Peyer's patch (tissue), 4 donors: ENCODE measurements at regions not wholly inside any gene's neighbourhood (a gene's known extent, or its start where the extent isn't known, plus 50 kb on each side); places are given as distances from the start of the nearest gene placed in this dataset.

Experiments used
- POLR2A ChIP-seq, 2 donors: fragments of 450-650 bp; IDR thresholded peaks; one replicate each; pipeline ENCODE4 v1.5.1; 2017; ENCODE audit warnings: antibody characterized with exemption in 2 of 2, mild to moderate bottlenecking in 2 of 2, moderate library complexity in 2 of 2
- TF ChIP-seq, protein P1 (sequence below), 6 experiments: fragments of 450-650 bp in 4 of 6; fragments of 200-600 bp in 2 of 6; sonication (generic) in 1 of 6; IDR thresholded peaks; one replicate each; pipeline ENCODE4 v1.5.1; 2017 to 2019; ENCODE audit warnings: antibody characterized with exemption in 6 of 6, mild to moderate bottlenecking in 3 of 6, moderate library complexity in 1 of 6

DNA sequence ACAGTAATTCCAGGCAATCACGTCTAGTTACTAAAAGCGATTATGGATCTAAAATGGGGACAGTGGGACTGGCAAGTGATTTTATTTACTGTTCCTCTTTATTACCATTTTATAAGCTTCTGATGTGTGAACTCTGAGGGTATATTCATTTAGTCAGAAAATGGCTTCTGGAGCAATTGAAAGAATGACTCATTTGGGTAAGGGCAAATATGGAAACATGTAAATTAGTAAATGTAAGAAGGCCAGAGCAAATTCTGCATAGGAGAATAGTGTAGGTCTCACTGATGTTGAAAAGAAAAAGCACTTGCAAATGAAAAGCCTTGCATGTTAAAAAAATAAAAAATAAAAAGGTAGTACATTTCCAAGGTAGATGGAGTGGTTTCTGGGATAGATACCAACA is 262.2 kb downstream of the KLF5 start:
- TF ChIP-seq, protein P1, sequence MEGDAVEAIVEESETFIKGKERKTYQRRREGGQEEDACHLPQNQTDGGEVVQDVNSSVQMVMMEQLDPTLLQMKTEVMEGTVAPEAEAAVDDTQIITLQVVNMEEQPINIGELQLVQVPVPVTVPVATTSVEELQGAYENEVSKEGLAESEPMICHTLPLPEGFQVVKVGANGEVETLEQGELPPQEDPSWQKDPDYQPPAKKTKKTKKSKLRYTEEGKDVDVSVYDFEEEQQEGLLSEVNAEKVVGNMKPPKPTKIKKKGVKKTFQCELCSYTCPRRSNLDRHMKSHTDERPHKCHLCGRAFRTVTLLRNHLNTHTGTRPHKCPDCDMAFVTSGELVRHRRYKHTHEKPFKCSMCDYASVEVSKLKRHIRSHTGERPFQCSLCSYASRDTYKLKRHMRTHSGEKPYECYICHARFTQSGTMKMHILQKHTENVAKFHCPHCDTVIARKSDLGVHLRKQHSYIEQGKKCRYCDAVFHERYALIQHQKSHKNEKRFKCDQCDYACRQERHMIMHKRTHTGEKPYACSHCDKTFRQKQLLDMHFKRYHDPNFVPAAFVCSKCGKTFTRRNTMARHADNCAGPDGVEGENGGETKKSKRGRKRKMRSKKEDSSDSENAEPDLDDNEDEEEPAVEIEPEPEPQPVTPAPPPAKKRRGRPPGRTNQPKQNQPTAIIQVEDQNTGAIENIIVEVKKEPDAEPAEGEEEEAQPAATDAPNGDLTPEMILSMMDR (IDR thresholded peaks at IDR 0.05) = no peak
- no peak for TF ChIP-seq POLR2A (IDR thresholded peaks at IDR 0.05)
